HG03442 (cell line): ENCODE measurements at regions not wholly inside any gene's neighbourhood (a gene's known extent, or its start where the extent isn't known, plus 50 kb on each side); places are given as distances from the start of the nearest gene placed in this dataset.

Experiments
- ATAC-seq: cut with Tn5 transposase; IDR thresholded peaks from one replicate; pipeline ENCODE4 v1.9.1; 2021; ENCODE audit warnings: mild to moderate bottlenecking, moderate library complexity; ENCODE audit not compliant: unreplicated experiment

GRCh38 chr2:30046979-30047378 is 99.8 kb upstream of the YPEL5 start:
- no peak for ATAC-seq

DNA sequence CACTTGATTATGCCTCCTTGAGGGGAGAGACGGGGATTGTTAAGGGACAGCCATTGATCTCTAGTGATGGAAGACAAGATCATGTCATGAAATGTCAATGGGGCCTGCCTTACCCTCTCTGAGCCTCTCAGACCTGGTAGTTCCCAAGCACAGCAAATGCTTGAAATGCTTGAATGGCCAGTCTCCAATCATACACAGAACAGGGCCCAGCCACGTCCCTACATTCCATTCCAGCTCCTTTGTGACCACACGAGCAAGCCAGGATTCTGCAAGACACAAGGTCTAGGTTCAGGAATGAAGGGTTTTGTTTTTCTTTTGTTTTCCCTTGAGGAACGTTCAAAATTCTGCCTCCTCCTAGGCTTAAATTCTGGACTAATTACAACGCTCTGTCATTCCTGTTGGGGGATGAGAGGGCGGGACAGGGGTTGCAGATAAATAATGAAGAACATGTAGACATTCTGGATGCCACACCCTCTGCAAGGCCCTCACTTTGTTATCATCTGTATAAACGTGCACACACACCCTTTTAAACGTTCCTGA is 98.1 kb upstream of the YPEL5 start:
- ATAC-seq = no peak

DNA sequence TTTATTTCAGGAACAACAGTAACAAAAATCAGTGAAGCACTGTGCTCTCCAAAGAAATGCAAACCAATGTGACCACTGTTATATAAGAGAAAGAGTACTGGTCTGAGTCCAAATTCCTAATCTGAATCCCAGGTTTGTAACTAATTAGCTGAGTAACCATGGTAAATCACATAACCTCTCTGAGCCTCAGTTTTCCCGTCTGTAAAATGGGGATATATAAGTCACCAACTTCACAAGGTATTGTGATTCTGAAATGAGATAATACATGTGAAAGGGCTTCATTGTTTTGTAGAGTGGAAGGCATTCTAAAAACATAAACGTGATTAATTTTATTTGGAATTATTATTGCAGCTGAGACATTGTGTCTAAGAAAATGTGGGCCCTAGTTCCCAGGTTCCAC is 91.3 kb upstream of the YPEL5 start:
- no peak for ATAC-seq

DNA sequence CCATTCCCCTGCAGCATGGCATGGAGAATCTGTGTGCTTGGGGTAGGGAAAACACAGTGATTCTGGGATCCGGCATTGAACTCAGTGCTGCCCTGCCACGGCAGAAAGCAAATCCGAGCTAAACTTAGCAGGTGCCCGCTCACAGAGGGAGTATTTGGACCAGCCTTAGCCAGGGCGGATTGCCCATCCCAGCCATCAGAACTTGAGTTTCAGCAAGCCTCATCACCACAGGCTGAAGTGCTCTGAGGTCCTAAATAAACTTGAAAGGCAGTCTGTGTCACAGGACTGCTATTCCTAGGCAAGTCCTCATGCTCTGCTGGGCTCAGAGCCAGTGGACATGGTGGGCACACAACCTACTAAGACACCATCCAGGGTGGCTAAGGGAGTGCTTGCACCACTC is 86.2 kb upstream of the YPEL5 start:
- ATAC-seq = no peak

GRCh38 chr2:30068067-30068466 is 78.7 kb upstream of the YPEL5 start:
- no peak for ATAC-seq

- ATAC-seq = no peak
Observed at GRCh38 chr2:30072250-30072842, 74.5 kb upstream of the YPEL5 start.

- no peak for ATAC-seq
Observed at GRCh38 chr2:30073523-30073922, 73.3 kb upstream of the YPEL5 start.

- no peak for ATAC-seq
Observed at GRCh38 chr2:30074023-30074422, 72.8 kb upstream of the YPEL5 start.

- ATAC-seq = no peak
Observed at GRCh38 chr2:30078521-30078920, 68.3 kb upstream of the YPEL5 start.

DNA sequence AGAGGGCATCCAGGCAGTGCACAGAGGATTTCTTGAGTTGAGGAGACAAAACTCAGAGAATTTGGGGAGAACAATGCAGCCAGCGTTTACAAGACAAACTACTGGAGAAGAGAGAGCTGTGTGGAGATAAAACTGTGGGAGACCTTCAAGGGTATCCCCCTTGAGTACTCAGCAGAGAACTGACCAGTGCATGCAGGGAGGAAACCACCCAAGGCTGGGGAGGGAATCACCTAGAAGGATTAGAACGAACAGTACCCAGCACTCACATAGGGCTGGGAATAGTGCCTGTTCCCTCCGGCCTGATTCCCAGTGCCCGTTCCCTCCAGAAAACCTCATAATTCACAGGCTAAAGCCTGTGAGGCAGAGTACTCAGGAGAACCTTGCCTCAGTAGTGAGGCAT is 61.9 kb upstream of the YPEL5 start:
- ATAC-seq = no peak

- no peak for ATAC-seq
Observed at GRCh38 chr2:30089171-30089570, 57.6 kb upstream of the YPEL5 start.

- ATAC-seq = no peak
Observed at GRCh38 chr2:30095402-30095801, 51.4 kb upstream of the YPEL5 start.

GRCh38 chr2:30096451-30096850 is 50.4 kb upstream of the YPEL5 start:
- ATAC-seq = no peak
